HCT116 (cell line): ENCODE measurements at regions not wholly inside any gene's neighbourhood (a gene's known extent, or its start where the extent isn't known, plus 50 kb on each side); places are given as distances from the start of the nearest gene placed in this dataset.

ENCODE experiments used
- ATAC-seq: fragments of 200-7000 bp; cut with Tn5 transposase; 2 replicates; pipeline ENCODE4 v1.9.1; 2020; ENCODE audit warnings: mild to moderate bottlenecking, moderate library complexity
- BruUV-seq: library from RNA; stranded (reverse); fragments of 400-500 nt; replicated peaks from 2 replicates; lab custom pipeline; 2021; lab: Mats Ljungman, UMichigan
- CTCF ChIA-PET: fragments of 300-600 bp; sonication (Branson Sonifier 250); formaldehyde crosslinking; loops from one replicate; lab custom pipeline; 2021; ENCODE audit warnings: antibody characterized with exemption; lab: Charles Lee
- POLR2A ChIA-PET: fragments of 300-600, 350-600 bp; sonication (Branson Sonifier 250); formaldehyde crosslinking; loops from one replicate; lab custom pipeline; 2021; ENCODE audit warnings: antibody characterized with exemption; lab: Charles Lee
- RAD21 ChIA-PET, 2 experiments: fragments of 300-600 bp; sonication (Branson Sonifier 250); formaldehyde crosslinking; loops; one replicate each; lab custom pipeline; 2023; ENCODE audit warnings: low total read pairs in 2 of 2; ENCODE audit not compliant: uncharacterized antibody in 2 of 2, unreplicated experiment in 2 of 2, low non-redundant PET in 1 of 2; lab: Charles Lee
- DNase-seq: peaks from one replicate; pipeline ENCODE4 v3.0.0-alpha.2; 2010; ENCODE audit warnings: low read depth, low spot score
- H2AFZ ChIP-seq: fragments of 200-600 bp; shearing (Covaris generic), sonication (generic); 2 replicates; pipeline ENCODE4 v1.6.1; 2017; ENCODE audit warnings: low read depth, mixed run types, mixed read lengths, antibody characterized with exemption, low read length; ENCODE audit not compliant: poor library complexity, severe bottlenecking
- H3K27ac ChIP-seq: 2 replicates; pipeline ENCODE4 v1.5.1; 2012; ENCODE audit warnings: low read depth, low read length
- H3K27me3 ChIP-seq: fragments of 200-600 bp; sonication (generic); 2 replicates; pipeline ENCODE4 v1.6.1; 2016; ENCODE audit warnings: mixed run types, low read length, mixed read lengths; ENCODE audit not compliant: insufficient read depth
- H3K36me3 ChIP-seq, 2 experiments: fragments of 200-500 bp in 1 of 2; fragments of 200-600 bp in 1 of 2; sonication (Bioruptor generic) in 1 of 2; sonication (generic) in 1 of 2; 2 replicates each; pipeline versions ENCODE4 v1.5.1 to v1.6.1; 2014 to 2016; ENCODE audit warnings: low read length in 2 of 2, inconsistent platforms in 1 of 2, mixed read lengths in 1 of 2, mixed run types in 1 of 2; ENCODE audit not compliant: insufficient read depth in 2 of 2, control insufficient read depth in 1 of 2
- H3K4me1 ChIP-seq, 2 experiments: fragments of 200-600 bp in 1 of 2; sonication (generic) in 1 of 2; 2 replicates each; pipeline versions ENCODE4 v1.5.1 to v1.6.1; 2012 to 2017; ENCODE audit warnings: low read length in 2 of 2, inconsistent platforms in 1 of 2, mild to moderate bottlenecking in 1 of 2, mixed read lengths in 1 of 2, mixed run types in 1 of 2, moderate library complexity in 1 of 2; ENCODE audit not compliant: insufficient read depth in 2 of 2, control insufficient read depth in 1 of 2
- H3K4me2 ChIP-seq: fragments of 200-600 bp; sonication (generic); 2 replicates; pipeline ENCODE4 v1.6.1; 2017; ENCODE audit warnings: mixed run types, low read length, mixed read lengths
- H3K4me3 ChIP-seq, 2 experiments: fragments of 200-600 bp in 1 of 2; sonication (generic) in 1 of 2; replicated peaks in 1 of 2; 2 replicates each; pipeline ENCODE4 v1.5.1; 2011 to 2016; ENCODE audit warnings: low read length in 2 of 2, control low read depth in 1 of 2, low read depth in 1 of 2, mild to moderate bottlenecking in 1 of 2, mixed read lengths in 1 of 2, mixed run types in 1 of 2
- H3K79me2 ChIP-seq: fragments of 200-600 bp; sonication (generic); 2 replicates; pipeline ENCODE4 v1.6.1; 2017; ENCODE audit warnings: mild to moderate bottlenecking, mixed run types, low read length, moderate library complexity, mixed read lengths; ENCODE audit not compliant: insufficient read depth
- H3K9ac ChIP-seq: fragments of 200-600 bp; sonication (generic); 2 replicates; pipeline ENCODE4 v1.6.1; 2016; ENCODE audit warnings: low read length, mixed read lengths
- H3K9me2 ChIP-seq: fragments of 200-600 bp; sonication (generic), shearing (Covaris generic); 2 replicates; pipeline ENCODE4 v1.6.1; 2017; ENCODE audit warnings: mixed run types, mild to moderate bottlenecking, moderate library complexity; ENCODE audit not compliant: insufficient read depth
- H3K9me3 ChIP-seq, 2 experiments: fragments of 200-500 bp in 1 of 2; fragments of 200-600 bp in 1 of 2; sonication (Bioruptor generic) in 1 of 2; sonication (generic) in 1 of 2; 2 replicates each; pipeline ENCODE4 v1.6.1; 2014 to 2017; ENCODE audit warnings: low read length in 2 of 2, mixed read lengths in 2 of 2, inconsistent platforms in 1 of 2, low read depth in 1 of 2, mild to moderate bottlenecking in 1 of 2, mixed run types in 1 of 2, moderate library complexity in 1 of 2; ENCODE audit not compliant: control insufficient read depth in 1 of 2, insufficient read depth in 1 of 2
- H4K20me1 ChIP-seq: fragments of 200-600 bp; sonication (generic), shearing (Covaris generic); 2 replicates; pipeline ENCODE4 v1.6.1; 2017; ENCODE audit warnings: mixed run types, mild to moderate bottlenecking, moderate library complexity; ENCODE audit not compliant: insufficient read depth
- CEBPB ChIP-seq: IDR thresholded peaks from 2 replicates; pipeline ENCODE4 v1.6.1; 2012; ENCODE audit warnings: low read depth
- EGR1 ChIP-seq: IDR thresholded peaks from 2 replicates; pipeline ENCODE4 v1.6.1; 2012; ENCODE audit warnings: low read depth
- ELF1 ChIP-seq: IDR thresholded peaks from 2 replicates; pipeline ENCODE4 v1.6.1; 2012; ENCODE audit warnings: low read depth, borderline replicate concordance
- EZH2 ChIP-seq: fragments of 200-600 bp; sonication (generic); IDR thresholded peaks from 2 replicates; pipeline ENCODE4 v1.6.1; 2017; ENCODE audit warnings: antibody characterized with exemption, mixed run types
- FOSL1 ChIP-seq: IDR thresholded peaks from 2 replicates; pipeline ENCODE4 v1.6.1; 2012; ENCODE audit warnings: low read depth
- MAX ChIP-seq: IDR thresholded peaks from 2 replicates; pipeline ENCODE4 v1.6.1; 2012
- REST ChIP-seq: IDR thresholded peaks from 2 replicates; pipeline ENCODE4 v1.6.1; 2012; ENCODE audit warnings: low read depth
- SRF ChIP-seq: IDR thresholded peaks from 2 replicates; pipeline ENCODE4 v1.6.1; 2012; ENCODE audit warnings: low read depth
- YY1 ChIP-seq: IDR thresholded peaks from 2 replicates; pipeline ENCODE4 v1.6.1; 2011; ENCODE audit warnings: low read length, low read depth, moderate library complexity, mild to moderate bottlenecking; ENCODE audit not compliant: insufficient replicate concordance; ENCODE audit errors: extremely low read depth
- intact Hi-C: fragments of 100-400 bp; cut with micrococcal nuclease; formaldehyde crosslinking; loops from 2 replicates; pipeline ENCODE4 v1.10.0; 2022

DNA sequence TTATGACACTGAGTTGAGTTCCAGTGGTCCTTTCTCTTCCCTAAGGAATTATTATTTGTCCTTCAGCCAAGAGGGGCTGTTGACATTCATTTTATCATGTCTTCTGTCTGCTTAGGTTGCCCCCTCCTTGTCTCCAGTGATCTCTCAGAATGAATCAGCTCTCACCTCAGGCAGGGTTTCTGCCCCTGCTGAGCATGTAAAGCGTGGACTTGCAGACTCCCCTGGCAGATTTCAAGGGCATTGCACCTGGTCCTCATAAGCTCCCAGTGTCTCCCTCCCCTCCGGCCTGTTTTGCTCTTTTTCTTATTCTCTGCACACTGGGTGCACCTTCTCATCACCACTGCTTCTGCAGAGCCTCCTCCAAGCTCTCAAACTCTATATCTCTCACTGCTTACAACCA, 188.4 kb downstream of the KCNS3 start:
- intact Hi-C loops, result no loop called here
- H4K20me1 ChIP-seq, result no peaks in the 10 kb centered on the region
- no peak overlapping the region for H3K4me3 ChIP-seq
- CTCF ChIA-PET, result no interaction called here
- H3K4me1 ChIP-seq, result no peaks in the 10 kb centered on the region
- DNase-seq (no peak), ATAC-seq (no peak)
- no peak overlapping the region for H3K4me2 ChIP-seq
- H3K9me3 ChIP-seq, result no peaks in the 10 kb centered on the region
- H2AFZ ChIP-seq, result no peak overlapping the region
- H3K27ac ChIP-seq, result no peak overlapping the region
- peaks cover 31% of the 10 kb centered on the region for H3K27me3 ChIP-seq
- no peaks in the 10 kb centered on the region for H3K36me3 ChIP-seq
- no peaks in the 10 kb centered on the region for H3K9me2 ChIP-seq
- no TSS peak for BruUV-seq
- H3K79me2 ChIP-seq, result no peaks in the 10 kb centered on the region
- TF ChIP-seq MAX, result no peak
- no peak for TF ChIP-seq YY1
- no peak for TF ChIP-seq CEBPB
- TF ChIP-seq EGR1, result no peak
- no peak for TF ChIP-seq ELF1
- TF ChIP-seq SRF, result no peak
- TF ChIP-seq REST, result no peak
- TF ChIP-seq EZH2, result no peak
- TF ChIP-seq FOSL1, result no peak
- POLR2A ChIA-PET, result no interaction called here
- RAD21 ChIA-PET, result no interaction called here
- H3K9ac ChIP-seq, result no peak overlapping the region
